Upper lobe of right lung (tissue), 1 donor: ENCODE measurements at regions not wholly inside any gene's neighbourhood (a gene's known extent, or its start where the extent isn't known, plus 50 kb on each side); places are given as distances from the start of the nearest gene placed in this dataset.
A peak's percentile ranks its signal among the peaks of the same experiment; 100 is the strongest.

ENCODE experiments used
- ATAC-seq: fragments of 200-7000 bp; cut with Tn5 transposase; one replicate; pipeline ENCODE4 v1.9.1; 2020; ENCODE audit warnings: mild to moderate bottlenecking, moderate library complexity
- DNase-seq: peaks from one replicate; pipeline ENCODE4 v3.0.0-alpha.2; 2020
- H3K27ac ChIP-seq: fragments of 200-600 bp; one replicate; pipeline ENCODE4 v1.8.0; 2022
- H3K27me3 ChIP-seq: fragments of 200-600 bp; one replicate; pipeline ENCODE4 v1.8.0; 2022; ENCODE audit warnings: mild to moderate bottlenecking
- H3K36me3 ChIP-seq: fragments of 200-600 bp; one replicate; pipeline ENCODE4 v1.8.0; 2022
- H3K4me1 ChIP-seq: fragments of 200-600 bp; one replicate; pipeline ENCODE4 v1.8.0; 2022
- H3K4me3 ChIP-seq: fragments of 200-600 bp; one replicate; pipeline ENCODE4 v1.8.0; 2022; ENCODE audit warnings: mild to moderate bottlenecking
- H3K9me3 ChIP-seq: fragments of 200-600 bp; one replicate; pipeline ENCODE4 v1.8.0; 2022
- intact Hi-C: fragments of 100-400 bp; cut with DNase I; formaldehyde crosslinking; loops from one replicate; pipeline ENCODE4 v1.11.0; 2022
- TF ChIP-seq, protein P1 (sequence below): fragments of 200-600 bp; IDR thresholded peaks from one replicate; pipeline ENCODE4 v1.8.0; 2022; ENCODE audit warnings: antibody characterized with exemption
- donor health status: DM: no; HTN: yes; CAD: no; lungs with severe emphysema.

DNA sequence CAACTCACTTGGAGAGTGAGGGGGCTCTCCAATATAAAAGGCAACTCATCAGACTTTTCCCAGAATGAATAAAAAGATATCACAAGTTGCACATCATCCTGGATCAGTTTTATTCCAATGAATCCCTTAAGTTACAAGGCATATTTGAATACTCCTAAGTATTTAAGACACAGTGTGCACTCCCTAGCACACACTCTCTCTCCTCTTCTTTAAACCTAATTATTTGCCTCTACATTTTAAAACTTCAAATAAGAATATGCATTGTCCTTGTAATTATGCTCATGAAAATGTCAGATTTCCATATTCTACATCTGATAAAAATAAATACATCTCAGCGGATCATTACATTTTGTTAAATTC, 273.6 kb downstream of the ADGB start:
- peaks cover 6% of the 10 kb centered on the region for H3K4me1 ChIP-seq
- no peaks in the 10 kb centered on the region for H3K27me3 ChIP-seq
- TF ChIP-seq, protein P1, sequence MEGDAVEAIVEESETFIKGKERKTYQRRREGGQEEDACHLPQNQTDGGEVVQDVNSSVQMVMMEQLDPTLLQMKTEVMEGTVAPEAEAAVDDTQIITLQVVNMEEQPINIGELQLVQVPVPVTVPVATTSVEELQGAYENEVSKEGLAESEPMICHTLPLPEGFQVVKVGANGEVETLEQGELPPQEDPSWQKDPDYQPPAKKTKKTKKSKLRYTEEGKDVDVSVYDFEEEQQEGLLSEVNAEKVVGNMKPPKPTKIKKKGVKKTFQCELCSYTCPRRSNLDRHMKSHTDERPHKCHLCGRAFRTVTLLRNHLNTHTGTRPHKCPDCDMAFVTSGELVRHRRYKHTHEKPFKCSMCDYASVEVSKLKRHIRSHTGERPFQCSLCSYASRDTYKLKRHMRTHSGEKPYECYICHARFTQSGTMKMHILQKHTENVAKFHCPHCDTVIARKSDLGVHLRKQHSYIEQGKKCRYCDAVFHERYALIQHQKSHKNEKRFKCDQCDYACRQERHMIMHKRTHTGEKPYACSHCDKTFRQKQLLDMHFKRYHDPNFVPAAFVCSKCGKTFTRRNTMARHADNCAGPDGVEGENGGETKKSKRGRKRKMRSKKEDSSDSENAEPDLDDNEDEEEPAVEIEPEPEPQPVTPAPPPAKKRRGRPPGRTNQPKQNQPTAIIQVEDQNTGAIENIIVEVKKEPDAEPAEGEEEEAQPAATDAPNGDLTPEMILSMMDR, result no peak
- DNase-seq (no peak), ATAC-seq (no peak)
- H3K9me3 ChIP-seq, result no peaks in the 10 kb centered on the region
- H3K4me3 ChIP-seq, result no peak overlapping the region
- no peak overlapping the region for H3K27ac ChIP-seq
- H3K36me3 ChIP-seq, result no peaks in the 10 kb centered on the region
- intact Hi-C loops, result no loop called here

DNA sequence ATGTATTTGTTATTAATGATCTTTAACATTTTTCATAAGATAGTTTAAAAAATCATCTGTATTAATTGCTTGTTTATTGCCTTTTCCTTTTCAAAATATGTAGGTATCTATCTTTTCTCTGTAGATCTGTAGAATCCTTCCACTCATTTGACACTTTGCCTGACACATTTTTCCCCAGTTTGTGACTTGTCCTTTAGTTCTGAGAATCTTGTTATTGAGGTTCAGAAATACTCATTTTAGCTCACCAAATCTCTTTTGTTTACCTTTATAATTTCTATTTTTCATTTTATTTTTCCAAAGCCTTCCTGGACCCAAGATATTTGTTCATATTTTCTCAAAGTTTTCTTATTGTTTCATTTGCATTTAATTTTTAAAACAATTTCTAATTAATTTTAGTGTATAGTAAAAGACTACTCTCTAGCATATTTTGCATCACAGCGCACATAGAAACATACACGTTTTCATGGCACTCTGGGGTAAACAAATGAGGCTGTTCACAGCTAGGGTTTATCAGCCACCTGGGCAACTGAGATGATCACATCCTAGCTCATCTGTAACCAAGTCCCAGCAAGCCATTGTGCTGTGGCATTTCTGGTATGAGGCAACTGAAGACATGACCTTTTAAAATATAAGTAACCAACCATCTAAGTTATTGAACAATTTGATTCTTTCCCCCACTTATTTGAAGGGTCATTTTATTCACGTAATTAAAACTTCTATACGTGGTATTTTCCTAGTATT, 275.7 kb downstream of the ADGB start:
- intact Hi-C loops, result no loop called here
- TF ChIP-seq, protein P1, result no peak
- H3K9me3 ChIP-seq, result no peaks in the 10 kb centered on the region
- H3K27ac ChIP-seq, result no peak overlapping the region
- ATAC-seq, result no peak
- H3K36me3 ChIP-seq, result no peaks in the 10 kb centered on the region
- no peak for DNase-seq
- no peak overlapping the region for H3K4me3 ChIP-seq
- peaks cover 6% of the 10 kb centered on the region for H3K4me1 ChIP-seq
- H3K27me3 ChIP-seq, result no peaks in the 10 kb centered on the region

DNA sequence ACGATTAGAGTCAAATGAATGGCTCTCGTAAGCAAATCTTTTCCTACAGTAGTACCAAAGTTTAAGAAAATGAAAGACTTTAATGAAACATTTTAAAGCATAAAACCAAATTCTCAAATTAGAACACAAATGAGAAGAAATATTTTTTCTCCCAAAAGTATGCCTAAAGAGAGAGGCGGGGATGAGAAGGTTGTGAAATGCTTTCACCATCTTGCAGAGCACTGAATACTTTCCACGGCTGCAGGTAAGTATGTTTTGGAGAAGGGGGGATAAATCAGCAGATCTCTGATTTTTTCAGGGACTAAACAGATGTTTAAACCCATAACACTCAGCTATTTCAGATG, 277.1 kb downstream of the ADGB start:
- no peak overlapping the region for H3K4me3 ChIP-seq
- H3K9me3 ChIP-seq, result no peaks in the 10 kb centered on the region
- H3K36me3 ChIP-seq, result no peaks in the 10 kb centered on the region
- peaks cover 6% of the 10 kb centered on the region for H3K4me1 ChIP-seq
- DNase-seq (no peak), ATAC-seq (no peak)
- no peaks in the 10 kb centered on the region for H3K27me3 ChIP-seq
- H3K27ac ChIP-seq, result no peak overlapping the region
- TF ChIP-seq, protein P1, result no peak
- intact Hi-C loops, result no loop called here

DNA sequence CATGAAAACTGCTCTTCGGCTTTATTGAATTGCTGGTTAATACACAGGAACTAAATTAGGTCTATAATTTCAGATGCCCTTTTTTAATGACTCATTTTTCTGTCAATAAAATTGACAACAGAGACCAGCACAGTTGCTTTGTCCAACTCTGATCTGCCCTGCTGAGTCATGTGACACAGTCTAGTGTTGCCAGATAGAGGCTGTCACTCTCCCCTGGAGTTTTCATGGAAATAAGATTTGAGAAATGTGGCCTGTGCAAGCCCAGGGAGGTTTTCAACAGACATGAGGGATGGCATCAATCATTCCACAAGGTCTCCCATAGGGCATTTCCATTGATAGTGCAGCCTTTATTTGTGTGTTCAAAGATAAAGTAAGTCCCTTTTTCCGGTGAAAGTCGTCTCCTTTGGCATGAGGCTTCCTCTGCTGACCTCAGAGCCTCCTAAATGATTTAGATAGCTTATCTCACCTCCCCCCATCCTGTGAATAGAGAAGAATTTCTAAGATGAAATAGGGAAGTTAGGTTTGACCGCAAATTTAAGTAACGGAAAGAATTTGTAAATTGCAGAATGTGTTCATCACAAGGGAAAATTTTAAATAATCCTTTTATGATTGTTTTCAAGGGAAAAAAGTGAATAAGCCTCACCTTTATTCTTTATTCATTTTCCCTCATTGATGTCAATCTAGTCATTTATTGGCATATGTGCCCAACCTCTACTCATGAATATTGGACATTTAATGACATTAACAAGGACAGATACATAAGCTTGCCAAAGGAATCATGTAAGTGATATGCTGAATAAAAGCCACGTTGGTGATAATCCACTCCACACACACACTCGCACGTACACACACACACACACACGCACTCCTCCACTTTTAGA, 277.7 kb downstream of the ADGB start:
- no peaks in the 10 kb centered on the region for H3K36me3 ChIP-seq
- no peaks in the 10 kb centered on the region for H3K27me3 ChIP-seq
- H3K27ac ChIP-seq, result no peak overlapping the region
- TF ChIP-seq, protein P1, result no peak
- intact Hi-C loops, result no loop called here
- peaks cover 6% of the 10 kb centered on the region for H3K4me1 ChIP-seq
- DNase-seq (no peak), ATAC-seq (peak; percentile 72)
- no peak overlapping the region for H3K4me3 ChIP-seq
- no peaks in the 10 kb centered on the region for H3K9me3 ChIP-seq

DNA sequence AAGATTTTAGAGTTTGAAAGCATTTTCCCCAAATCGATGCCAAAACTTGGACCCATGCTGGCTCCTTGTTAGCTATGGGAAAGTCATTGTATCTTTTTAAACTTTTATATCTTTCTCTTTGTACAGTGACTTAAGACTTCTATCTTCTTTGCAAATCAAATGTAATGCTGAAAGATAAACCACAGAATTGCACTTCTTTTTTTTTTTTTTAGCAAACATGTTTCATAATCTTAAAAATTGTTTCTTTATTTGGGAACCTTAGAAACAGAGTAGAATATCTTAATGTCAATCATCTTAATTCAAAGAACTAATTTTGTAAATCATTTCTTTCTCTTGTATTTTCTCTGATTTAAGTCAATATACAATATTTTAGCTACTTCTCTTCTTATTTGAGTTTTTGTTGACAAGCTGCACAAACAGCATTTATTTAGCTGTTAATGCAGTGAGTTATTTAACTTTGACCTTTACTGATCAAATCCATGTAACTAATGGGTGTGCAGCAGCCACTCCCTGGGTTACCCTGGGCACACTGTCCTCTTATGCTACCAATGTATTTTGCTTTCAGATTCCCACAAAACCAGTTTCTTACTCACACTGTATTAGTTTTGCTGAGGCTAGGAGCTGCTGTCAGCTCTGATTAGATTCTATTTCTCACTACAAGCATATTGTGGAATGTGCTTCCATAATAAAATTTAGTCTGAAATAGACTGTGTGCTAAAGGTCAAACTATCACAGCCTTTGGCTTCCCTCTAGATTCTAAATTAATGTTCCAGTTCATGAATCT, 279.6 kb downstream of the ADGB start:
- intact Hi-C loops, result no loop called here
- Histone ChIP-seq H3K27ac (peak overlapping the region; percentile 38), H3K9me3 (no peaks in the 10 kb centered on the region), H3K27me3 (no peaks in the 10 kb centered on the region), H3K4me1 (peaks cover 6% of the 10 kb centered on the region), H3K36me3 (no peaks in the 10 kb centered on the region), H3K4me3 (no peak overlapping the region)
- DNase-seq (no peak), ATAC-seq (peak; percentile 52)
- TF ChIP-seq, protein P1, result no peak
